Activated CD4-positive, alpha-beta T cell treated with anti-CD3 and anti-CD28 coated beads for 24 hours (primary cell): ENCODE measurements at regions not wholly inside any gene's neighbourhood (a gene's known extent, or its start where the extent isn't known, plus 50 kb on each side); places are given as distances from the start of the nearest gene placed in this dataset.
A peak's percentile ranks its signal among the peaks of the same experiment; 100 is the strongest.

Experiments
- DNase-seq, 2 donors: peaks; one replicate each; pipeline ENCODE4 v3.0.0-alpha.2; 2020; ENCODE audit warnings: low read depth in 2 of 2

DNA sequence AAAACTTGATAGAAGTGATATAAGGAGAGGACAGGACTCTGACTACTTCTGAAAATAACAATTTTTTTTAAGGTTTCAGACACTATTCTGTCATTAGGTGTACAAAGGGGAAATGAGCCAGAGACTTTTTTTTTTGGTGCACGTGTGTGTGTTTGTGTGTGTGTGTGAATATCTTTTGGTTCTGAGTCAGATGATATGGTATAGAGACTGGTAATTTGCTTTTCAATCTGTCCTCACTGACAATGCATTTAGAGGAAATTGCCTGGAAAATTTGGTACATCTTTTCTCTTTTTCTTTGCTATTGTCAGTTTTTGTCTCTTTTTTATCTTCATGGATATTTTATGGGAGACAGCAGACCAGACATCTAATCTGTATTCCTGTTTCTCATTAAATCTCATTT, 59.3 kb downstream of the DDIT4L start:
- no peak for DNase-seq

GRCh38 chr4:100130491-100130890, 59.8 kb downstream of the DDIT4L start:
- DNase-seq: no peak

DNA sequence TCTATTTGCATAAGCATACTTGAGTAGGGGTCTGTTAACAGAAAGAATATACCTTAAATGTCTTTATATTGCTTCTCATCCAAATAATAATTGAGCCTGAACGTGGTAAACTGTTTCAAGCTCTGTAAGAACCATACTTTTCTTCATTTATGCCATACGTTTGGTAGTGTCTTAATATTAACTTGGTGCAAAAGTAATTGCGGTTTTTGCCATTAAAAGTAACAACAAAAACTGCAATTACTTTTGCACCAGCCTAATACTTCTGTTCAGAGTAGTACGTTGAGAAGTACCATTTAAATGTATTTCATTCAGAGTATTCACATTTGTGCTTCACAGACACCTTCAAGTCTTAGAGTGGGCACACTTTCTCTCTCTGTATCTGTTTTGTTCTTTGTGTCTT, 60.5 kb downstream of the DDIT4L start:
- DNase-seq: no peak

- no peak for DNase-seq
These were observed 61.9 kb downstream of the DDIT4L start for GRCh38 chr4:100128338-100128737.

DNA sequence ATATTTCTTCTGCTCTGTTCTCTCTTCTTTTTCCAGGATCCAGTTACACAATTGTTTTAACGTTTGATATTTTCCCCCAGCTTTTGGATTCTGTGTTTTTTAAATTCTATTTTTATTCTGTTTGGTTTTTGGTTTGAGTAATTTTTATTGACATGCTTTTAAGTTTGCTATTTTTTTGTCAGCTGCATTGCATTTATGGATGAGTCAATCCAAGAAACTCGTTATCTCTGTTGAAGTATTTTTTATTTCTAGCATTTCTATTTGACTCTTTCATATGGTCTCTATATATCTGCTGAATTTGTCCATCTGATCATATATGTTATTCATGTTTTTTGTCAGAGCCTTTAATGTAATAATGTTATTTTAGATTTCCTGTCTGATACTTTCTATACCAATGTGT, 65.6 kb downstream of the DDIT4L start:
- DNase-seq: no peak

DNA sequence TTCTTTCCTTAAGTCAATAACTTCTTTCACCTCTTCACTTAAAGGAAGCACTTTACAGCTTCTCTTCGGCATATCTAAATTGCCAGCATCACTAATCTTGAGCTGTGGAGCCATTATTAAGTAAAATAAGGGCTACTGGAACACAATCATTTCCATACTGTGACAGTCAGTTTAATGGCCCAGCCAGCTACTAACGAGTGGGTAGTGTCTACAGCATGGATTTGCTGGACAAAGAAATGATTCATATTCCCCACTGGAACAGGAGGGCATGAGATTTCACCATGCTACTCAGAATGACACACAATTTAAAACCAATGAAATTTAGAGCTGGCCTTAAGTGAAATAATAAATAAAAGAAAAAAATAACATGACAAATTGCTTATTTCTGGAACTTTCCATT, 72.1 kb downstream of the DDIT4L start:
- DNase-seq: no peak

DNA sequence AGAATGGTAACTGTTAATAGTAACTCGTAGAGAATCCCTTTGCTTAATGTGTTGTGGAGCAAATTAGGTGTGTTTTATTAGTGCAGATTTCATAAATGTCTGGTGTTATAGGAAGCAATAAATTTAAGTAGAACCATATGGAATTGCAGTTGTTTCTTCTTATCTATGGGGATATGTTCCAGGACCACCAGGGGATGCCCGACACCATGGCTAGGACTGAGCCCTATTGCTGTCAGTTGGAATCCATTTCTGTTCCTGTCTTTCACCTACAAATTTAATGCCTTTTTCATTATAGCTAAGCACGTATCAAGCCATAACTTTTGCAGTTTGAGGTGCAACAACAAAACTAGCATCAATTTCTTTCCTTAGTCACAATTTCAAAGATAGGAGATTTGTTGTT, 72.5 kb downstream of the DDIT4L start:
- DNase-seq: no peak

- no peak for DNase-seq
These were observed 75.4 kb downstream of the DDIT4L start for GRCh38 chr4:100114909-100115308.

- no peak for DNase-seq
These were observed 76.5 kb downstream of the DDIT4L start for GRCh38 chr4:100113732-100114131.

DNA sequence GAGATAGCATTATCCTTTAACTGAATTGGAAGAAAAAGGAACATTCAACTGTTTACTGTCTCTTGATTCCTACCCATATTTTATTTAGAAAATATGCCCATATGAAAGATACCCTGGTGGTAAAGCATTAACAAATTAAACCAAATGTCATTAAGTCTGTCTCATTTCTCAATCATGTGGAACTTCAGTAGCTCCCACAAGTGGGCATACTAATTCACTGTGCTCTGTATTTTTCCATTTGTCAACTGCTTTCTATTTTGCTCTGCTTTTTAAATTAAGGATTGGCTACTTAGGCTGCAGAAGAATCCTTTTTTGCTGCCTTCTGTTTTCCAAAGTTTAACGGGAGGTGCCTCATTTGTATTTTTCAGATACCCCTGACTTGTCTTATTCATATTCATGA, 77.2 kb downstream of the DDIT4L start:
- DNase-seq: no peak

- DNase-seq: no peak
These were observed 80.3 kb downstream of the DDIT4L start for GRCh38 chr4:100109921-100110320.

- DNase-seq: no peak
These were observed 81.4 kb downstream of the DDIT4L start for GRCh38 chr4:100108869-100109268.

- DNase-seq: no peak
These were observed 83.3 kb downstream of the DDIT4L start for GRCh38 chr4:100106982-100107381.

DNA sequence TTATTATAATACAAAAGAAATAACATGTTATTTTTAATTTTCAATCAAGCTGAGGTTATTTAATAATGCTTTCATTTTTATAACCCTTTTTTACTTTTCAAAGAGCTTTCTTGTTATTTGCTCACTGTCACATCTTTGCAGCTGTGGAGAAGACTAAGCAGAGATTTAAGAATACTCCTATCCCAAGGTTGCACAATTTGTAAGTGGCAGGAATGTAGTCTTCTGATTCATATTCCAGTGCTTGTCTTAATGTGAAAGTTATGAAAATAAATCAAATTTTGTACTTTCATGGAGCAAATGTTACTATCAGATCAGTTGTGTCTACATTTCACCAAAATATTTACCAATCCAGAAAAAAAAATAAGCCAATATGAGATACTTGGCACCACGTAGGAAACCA, 86.6 kb downstream of the DDIT4L start:
- no peak for DNase-seq

GRCh38 chr4:100100985-100101384, 89.3 kb downstream of the DDIT4L start:
- no peak for DNase-seq

DNA sequence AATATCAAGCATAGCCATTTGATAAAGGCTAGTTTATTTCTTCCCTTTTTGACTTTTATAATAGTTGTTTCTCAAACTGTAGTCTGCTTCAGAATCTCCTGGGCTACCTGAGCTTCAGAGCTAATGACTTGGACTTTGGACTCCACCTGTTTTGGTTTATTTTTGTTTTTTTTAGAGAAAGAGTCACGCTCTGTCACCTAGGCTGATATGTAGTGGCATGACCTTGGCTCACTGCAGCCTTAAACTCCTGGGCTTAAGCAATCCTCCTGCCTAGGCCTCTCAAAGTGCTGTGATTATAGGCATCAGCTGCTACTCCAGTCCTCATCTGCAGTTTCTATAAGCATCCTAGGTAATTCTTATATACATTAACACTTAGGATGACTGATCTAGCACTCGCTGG, 90.5 kb downstream of the DDIT4L start:
- DNase-seq: no peak

DNA sequence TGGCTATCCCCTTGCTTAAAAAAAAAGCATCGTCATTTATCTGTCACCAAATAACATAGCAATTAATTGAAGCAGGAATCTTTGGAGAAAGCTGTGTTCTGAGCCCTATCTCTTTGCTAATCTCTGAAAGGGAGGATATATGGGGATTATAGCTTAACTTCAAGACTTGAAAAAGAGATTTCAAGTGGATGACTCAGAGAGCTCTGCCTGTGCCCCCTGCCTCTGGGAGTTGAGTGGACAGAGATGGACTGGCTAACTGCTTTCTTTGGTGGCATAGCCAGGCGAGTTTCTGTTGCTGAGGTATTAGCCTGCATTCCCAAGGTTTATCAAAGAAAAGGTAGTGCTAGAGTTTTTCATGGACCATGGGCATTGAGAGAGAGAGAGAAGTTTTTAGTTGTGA, 91.6 kb downstream of the DDIT4L start:
- DNase-seq: no peak

GRCh38 chr4:100098011-100098545, 92.2 kb downstream of the DDIT4L start:
- no peak for DNase-seq

GRCh38 chr4:100095729-100096595, 94.3 kb downstream of the DDIT4L start:
- DNase-seq: peak; percentile 33 to 52

GRCh38 chr4:100093091-100093866, 97.0 kb downstream of the DDIT4L start:
- DNase-seq: peak; percentile 64 to 74

- no peak for DNase-seq
These were observed 102.5 kb downstream of the DDIT4L start for GRCh38 chr4:100087743-100088142.

DNA sequence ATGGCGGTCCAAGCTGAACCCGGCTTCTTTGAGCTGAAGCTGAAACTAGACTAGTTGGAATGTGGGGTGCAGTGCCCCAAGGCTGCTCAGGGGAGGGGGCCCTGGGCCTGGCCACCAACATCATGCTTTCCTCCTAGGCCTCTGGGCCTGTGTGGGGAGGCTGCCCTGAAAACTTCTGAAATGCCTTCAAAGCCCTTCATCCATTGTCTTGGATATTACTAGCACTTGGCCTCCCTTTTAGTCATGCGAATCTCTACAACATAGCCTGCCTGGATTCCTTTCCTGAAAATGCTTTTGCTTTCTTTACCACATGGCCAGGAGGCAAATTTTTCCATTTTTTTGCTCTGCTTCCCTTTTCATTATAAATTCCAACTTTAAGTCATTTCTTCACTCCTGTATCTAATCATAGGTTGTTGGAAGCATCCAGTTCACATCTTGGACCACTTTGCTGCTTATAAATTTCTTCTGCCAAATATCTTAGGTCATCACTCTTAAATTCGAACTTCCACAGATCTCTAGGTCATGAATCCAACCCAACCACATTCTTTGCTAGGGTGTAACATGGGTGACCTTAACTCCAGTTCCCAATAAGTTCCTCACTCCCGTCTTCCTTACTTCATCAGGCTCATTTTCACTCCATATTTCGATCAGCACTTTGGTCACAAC, 103.4 kb downstream of the DDIT4L start:
- no peak for DNase-seq
